MM.1S (cell line): ENCODE measurements at regions not wholly inside any gene's neighbourhood (a gene's known extent, or its start where the extent isn't known, plus 50 kb on each side); places are given as distances from the start of the nearest gene placed in this dataset.
"Not testable (repeated sequence)": the region's sequence is repeated elsewhere in the genome, so short reads cannot be mapped to it uniquely, and the experiment has no call there.

ENCODE experiments used
- EZH2 ChIP-seq: fragments of 300-600 bp; sonication (generic); optimal IDR thresholded peaks from 2 replicates; pipeline ENCODE3; 2017; ENCODE audit warnings: low read depth, mild to moderate bottlenecking, antibody characterized with exemption, low read length, mixed read lengths
- EZH2phosphoT487 ChIP-seq: fragments of 300-600 bp; sonication (generic); IDR thresholded peaks from 2 replicates; pipeline ENCODE4 v1.6.1; 2018; ENCODE audit warnings: antibody characterized with exemption, low read length
- TF ChIP-seq, protein P1 (sequence below): fragments of 300-600 bp; sonication (generic); IDR thresholded peaks from 2 replicates; pipeline ENCODE4 v1.5.1; 2016; ENCODE audit warnings: antibody characterized with exemption, low read length, mixed read lengths

DNA sequence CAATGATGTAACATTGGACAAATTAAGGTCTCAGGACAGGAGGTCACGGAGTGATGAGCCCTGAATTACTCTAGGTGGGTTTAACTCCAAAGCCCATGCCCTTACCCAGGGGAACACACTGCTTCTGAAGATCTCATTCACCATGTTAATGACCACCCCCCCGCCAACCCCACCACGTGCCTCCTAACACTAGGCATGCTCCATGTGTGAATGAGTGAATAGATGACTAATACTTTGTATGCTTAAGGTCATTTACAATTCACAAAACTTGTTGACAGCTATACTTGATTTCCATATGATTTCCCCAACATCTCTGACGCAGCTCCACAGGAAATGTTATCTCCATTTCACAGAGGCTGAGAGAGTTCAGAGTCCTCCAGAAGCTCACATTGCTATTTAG is 184.9 kb downstream of the ZNF92 start:
- TF ChIP-seq, protein P1, sequence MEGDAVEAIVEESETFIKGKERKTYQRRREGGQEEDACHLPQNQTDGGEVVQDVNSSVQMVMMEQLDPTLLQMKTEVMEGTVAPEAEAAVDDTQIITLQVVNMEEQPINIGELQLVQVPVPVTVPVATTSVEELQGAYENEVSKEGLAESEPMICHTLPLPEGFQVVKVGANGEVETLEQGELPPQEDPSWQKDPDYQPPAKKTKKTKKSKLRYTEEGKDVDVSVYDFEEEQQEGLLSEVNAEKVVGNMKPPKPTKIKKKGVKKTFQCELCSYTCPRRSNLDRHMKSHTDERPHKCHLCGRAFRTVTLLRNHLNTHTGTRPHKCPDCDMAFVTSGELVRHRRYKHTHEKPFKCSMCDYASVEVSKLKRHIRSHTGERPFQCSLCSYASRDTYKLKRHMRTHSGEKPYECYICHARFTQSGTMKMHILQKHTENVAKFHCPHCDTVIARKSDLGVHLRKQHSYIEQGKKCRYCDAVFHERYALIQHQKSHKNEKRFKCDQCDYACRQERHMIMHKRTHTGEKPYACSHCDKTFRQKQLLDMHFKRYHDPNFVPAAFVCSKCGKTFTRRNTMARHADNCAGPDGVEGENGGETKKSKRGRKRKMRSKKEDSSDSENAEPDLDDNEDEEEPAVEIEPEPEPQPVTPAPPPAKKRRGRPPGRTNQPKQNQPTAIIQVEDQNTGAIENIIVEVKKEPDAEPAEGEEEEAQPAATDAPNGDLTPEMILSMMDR = not testable (repeated sequence)
- not testable (repeated sequence) for TF ChIP-seq EZH2phosphoT487, EZH2
